ENCODE measurements at regions not wholly inside any gene's neighbourhood (a gene's known extent, or its start where the extent isn't known, plus 50 kb on each side); places are given as distances from the start of the nearest gene placed in this dataset.
"Not testable (repeated sequence)": the region's sequence is repeated elsewhere in the genome, so short reads cannot be mapped to it uniquely, and the experiment has no call there.

DNA sequence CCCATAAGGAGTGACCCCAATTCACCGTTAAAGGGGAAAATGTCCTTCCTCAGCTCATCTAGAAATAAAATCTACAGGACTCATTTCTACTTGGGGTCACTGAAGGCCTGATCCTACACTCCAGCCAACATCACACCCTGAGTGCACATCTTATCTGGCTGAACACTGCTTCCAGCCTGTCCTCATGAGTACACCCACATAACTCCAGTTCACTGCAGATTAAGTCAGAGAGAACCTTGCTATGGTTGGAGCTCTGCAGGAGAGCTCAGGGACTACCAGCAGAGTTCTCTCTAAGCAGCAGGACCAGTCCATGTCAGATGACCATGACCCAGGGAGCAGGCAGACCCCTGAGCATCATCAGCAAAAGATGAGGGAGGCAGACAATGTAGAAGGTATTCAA lies 126.9 kb upstream of the MAP3K1 start:
- no peak for DNase-seq (ENCODE audit: low read depth in 2 of 2, low spot score in 1 of 2)

DNA sequence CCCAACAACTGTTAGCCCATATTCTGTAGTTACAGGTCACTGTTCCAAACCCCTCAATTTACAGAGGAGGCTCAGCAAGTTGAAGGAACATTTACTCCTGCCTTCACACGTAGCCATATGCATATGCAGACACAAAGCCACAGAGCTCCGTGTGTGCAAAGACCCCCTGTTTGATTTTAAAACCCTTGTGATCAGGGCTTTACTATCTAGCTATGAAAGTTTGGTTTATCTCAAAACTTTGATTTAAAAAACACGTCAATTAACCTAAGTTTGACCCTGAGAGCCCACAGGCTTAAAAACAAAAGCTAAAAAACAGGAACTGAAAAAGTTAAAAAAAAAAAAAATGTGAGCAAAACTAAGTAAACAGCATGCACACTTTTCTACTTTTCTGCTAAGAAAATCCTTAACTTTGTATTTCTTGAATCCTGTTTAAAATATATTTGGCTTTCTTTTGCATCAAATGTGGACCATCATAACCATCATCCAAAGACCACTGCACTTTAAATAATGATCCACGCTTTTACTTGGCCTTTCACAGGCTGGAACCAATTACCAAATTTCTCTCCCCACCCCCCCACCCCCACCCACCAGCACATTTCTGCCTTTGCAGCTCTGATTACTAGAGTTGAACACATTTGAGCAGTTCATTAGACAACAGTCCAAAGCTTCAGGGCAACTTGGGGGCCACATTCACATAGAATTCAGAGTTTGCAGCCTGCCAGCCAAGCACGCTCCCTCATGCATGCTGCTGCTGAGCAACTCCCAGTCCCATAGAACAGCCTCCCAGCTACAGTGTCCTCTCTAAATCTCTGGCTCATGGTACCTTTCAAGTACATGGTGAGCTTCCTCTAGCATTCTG lies 128.8 kb upstream of the MAP3K1 start:
- no peak for DNase-seq (ENCODE audit: low read depth in 2 of 2, low spot score in 1 of 2)

DNA sequence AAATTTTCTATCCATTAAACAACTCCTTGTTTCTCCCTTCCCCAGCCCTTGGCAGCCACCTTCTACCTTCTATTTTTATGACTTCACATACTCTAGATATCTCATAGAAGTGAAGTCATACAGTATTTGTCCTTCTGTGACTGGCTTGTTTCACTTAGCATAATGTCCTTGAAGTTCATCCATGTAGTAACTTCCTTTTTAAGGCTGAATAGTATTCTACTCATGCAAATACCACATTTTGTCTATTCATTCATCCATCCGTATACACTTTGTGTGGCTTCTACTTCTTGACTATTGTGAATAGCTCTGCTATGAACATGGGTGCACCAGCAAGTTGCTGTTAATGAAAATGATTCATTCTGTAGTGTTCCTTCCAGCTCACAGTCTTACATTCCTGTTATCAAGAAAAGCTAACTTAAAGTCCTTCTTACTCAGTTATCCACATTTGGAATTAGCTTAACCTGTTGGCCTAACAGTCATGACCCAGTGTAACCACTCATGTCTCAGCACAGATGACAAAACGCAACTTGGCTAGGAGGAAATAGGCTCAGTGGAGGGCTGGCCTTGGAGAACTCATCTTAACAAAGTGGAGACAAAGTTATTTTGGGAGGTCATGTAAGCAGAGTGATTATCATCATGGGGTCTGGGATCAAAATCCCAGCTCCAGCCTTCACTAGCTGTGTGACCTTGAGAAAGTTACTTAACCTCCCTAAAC lies 129.7 kb upstream of the MAP3K1 start:
- DNase-seq (ENCODE audit: low read depth in 2 of 2, low spot score in 1 of 2), result no peak

DNA sequence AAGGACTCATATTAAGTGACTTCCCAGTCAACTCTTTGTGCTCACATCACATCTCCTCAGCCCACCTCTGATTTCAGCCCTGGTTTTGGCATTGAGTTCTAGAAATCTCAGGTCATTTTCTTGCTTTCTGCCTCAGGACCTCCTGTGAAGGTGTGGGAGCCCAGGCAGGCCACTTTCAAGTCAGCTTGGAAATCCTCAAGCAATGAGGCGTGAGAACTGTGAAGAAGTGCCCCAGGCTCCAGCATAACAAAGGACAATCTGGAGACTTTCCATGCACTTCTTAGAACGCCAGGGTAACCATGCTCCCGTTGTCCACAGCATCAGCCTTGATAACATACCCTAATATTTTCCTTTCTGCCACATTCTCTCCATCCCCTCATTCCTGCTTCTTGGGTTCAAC lies 131.2 kb upstream of the MAP3K1 start:
- no peak for DNase-seq (ENCODE audit: low read depth in 2 of 2, low spot score in 1 of 2)

DNA sequence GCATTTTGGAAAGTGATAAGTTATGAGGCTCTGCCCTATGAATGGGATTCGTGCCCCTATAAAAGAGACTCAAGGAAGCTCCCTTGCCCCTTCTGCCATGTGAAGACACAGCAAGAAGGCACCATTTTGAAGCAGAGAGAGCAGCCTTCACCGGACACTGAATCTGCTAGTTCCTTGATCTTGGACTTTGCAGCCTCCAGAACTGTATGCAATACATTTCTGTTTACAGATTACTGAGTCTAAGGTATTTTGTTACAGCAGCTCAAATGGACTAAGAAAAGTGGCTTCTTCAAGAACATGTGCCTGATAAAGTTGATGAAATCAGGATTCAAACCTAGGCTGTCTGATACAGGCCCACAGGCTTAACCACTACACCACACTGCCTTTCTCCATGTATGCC lies 131.6 kb upstream of the MAP3K1 start:
- DNase-seq (ENCODE audit: low read depth in 2 of 2, low spot score in 1 of 2), result no peak

DNA sequence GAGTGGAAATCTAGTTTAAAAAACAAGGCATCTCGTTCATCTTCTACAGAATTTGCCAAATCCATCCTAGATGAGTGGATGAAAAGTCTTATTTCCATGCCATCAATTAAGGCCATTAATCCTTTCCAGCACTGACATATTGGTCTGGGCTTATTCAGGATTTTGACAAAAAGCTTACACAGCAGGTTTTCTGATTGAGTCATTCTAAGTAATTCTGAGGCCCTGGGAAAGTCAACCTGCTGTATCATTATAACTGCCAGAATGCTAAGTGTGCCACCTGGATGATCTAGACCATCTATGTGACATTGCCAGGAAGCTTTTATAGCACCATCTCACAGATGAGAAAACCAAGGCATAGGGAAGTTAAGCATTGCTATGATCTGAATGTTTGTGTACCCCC lies 132.1 kb upstream of the MAP3K1 start:
- DNase-seq (ENCODE audit: low read depth in 2 of 2, low spot score in 1 of 2), result no peak

DNA sequence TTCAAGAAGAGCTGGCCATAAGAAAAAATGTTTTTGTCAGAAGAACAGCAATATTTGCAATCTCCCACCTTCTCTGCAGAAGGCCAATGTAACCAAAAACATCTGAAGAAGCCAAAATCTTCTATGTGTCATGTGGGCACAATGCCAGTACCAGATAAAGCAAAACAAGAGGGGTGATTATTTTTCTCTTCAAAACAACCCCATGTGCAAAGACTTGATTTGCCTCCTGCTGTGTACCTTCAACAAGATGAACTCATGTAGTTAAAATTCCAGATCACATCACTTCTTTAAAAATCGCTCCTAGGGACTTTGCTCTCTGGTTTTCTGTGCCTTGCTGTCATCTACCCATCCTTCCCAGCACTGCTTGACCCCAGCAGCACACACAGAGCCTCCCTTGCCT lies 134.0 kb upstream of the MAP3K1 start:
- no peak for DNase-seq (ENCODE audit: low read depth in 2 of 2, low spot score in 1 of 2)

DNA sequence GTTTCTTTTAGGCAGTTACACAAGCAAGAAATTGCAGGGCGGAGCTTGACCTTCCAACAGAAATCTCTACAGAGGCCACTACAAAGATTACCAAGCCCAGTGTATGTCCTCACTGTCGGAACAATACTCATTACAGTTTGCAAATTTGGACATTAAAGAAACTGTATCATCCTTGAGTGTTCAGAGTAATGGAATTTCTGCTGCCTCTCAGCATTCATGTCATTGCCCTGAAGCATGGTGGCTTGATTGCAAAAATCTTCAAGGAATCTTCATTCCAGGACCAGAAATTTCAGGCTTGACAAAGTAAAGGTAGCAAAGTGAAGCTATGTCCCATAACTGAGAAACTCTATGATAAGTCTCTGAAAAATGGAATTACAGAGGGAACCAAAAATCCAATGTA lies 134.6 kb upstream of the MAP3K1 start:
- no peak for DNase-seq (ENCODE audit: low read depth in 2 of 2, low spot score in 1 of 2)

DNA sequence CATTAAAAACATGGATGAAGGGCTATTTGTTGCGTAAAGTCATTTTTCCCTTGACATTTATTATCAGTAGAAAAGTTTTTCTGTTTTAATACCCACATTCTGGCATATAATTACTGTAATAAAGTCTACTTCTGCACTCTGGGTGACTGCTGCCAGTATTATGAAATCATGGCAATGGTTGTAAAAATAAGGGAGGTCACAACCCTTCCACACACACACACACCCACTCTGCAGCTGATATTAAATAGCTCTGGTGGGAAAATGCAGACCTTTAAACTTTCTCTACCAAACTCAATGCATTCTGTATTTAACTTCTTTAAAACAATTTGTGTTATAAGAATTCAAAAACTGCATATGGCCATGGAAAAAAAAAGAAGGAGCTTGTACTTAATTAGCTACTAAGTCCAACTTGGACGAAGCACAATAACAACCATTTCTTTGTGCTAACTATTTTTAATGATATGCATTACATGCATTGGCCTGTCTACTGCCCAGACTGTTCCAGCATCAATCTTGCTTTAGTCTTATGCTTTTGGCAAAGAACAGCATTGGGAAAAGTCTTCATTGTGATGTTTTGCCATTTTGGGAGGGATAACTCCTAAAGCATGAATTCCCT lies 137.6 kb upstream of the MAP3K1 start:
- DNase-seq (ENCODE audit: low read depth in 2 of 2, low spot score in 1 of 2), result no peak

DNA sequence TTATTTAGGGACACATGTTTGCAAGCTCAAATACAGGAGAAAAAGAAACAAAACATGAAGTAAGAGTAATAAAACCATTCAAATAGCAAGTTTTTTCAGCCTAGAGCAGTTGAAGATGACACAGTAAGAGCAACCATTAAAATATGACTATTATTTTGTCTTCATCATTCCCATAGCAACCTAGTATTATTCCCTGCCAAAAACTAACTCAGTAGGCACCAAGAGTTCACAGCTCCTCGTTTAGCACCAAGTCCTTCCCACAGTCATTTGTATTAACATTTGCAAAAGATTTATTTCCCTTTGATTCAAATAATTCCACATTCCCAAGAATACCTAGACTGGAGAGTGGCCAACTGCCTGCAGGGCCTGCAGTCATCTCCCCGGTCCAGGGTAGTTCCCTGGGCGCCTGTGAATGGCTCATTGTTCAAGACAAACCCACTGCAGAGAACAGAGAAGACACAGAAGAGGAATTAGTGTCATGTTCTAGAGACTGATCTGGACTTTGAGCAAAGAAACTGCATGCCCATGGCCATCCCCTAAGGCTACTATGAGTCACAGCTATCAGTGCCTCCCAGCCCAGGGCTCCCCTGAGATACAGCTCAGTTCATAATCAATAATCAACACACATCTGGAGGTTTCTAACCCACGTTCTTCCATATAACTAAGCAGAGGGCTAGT lies 139.1 kb upstream of the MAP3K1 start:
- DNase-seq (ENCODE audit: low read depth in 2 of 2, low spot score in 1 of 2), result no peak

DNA sequence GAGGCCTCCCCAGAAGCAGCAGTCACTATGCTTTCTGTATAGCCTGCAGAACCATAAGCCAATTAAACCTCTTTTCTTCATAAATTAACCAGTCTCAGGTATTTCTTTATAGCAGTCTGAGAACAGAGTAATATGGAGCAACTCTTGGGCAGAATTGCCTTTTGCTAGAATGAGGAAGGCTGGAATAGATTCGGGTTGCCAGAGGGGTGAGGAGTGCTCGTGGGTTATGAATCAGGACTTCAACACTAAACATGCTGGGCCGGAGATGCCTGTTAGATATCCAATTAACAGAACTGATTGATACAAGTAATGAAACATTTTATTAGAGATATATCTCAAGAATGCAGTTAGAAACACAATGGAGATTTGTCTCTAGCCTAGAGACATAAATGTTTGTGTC lies 140.9 kb upstream of the MAP3K1 start:
- DNase-seq (ENCODE audit: low read depth in 2 of 2, low spot score in 1 of 2), result no peak

DNA sequence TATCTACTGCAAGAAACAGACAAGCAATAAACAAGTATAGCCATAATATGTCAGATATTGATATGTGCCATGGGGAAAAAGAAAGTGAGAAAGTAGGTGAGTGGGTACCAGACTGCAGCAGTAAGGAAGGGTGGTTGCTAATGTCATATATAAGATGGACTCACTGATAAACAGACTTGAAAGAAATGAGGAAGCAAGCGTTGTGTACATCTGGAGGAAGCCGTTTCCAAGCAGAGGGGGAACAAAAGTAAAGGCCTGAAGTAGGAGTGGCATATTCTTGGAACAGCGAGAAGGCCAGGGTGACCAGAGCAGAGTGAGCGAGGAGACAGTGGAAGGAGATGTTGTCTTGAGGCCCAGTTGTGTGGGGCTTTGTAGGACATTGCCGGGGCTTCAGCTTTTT lies 142.2 kb upstream of the MAP3K1 start:
- DNase-seq (ENCODE audit: low read depth in 2 of 2, low spot score in 1 of 2), result no peak

DNA sequence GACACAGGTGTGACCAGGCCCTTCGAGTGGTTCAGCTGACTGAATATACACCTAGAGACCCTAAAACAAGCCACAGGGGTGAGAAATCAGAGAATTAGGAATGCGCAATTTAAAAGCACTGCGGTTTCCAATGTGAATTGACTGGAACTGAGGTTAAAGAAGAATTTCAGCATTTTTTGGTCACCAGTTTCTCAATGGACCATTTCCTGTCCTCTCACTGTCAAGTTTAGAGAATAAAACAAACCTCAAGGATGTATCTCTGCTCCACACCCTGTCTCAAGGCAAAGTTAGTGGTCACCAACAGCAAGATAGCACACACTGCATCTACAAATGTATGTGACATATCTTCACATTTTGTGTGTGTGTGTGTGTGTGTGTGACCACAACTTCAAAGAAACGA lies 143.8 kb upstream of the MAP3K1 start:
- no peak for DNase-seq (ENCODE audit: low read depth in 2 of 2, low spot score in 1 of 2)

DNA sequence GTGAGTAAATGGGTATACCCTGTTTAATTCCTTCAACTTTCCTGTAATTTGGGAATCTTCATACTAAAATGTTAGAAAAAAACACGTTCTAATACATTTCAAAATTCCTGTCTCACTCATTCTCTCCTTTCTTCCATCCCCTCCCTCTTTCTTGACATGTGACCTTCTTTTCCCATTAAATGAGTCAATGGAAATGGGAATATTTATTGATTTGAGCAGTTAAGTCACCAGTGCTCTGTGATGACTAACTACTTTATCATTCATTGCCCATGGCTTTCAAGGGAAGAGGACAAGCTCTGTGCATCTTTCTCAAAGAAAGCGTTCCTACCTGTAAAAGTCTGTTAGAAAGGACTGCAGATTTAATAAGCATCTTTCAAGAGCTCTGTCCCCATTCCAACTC lies 144.4 kb upstream of the MAP3K1 start:
- no peak for DNase-seq (ENCODE audit: low read depth in 2 of 2, low spot score in 1 of 2)

DNA sequence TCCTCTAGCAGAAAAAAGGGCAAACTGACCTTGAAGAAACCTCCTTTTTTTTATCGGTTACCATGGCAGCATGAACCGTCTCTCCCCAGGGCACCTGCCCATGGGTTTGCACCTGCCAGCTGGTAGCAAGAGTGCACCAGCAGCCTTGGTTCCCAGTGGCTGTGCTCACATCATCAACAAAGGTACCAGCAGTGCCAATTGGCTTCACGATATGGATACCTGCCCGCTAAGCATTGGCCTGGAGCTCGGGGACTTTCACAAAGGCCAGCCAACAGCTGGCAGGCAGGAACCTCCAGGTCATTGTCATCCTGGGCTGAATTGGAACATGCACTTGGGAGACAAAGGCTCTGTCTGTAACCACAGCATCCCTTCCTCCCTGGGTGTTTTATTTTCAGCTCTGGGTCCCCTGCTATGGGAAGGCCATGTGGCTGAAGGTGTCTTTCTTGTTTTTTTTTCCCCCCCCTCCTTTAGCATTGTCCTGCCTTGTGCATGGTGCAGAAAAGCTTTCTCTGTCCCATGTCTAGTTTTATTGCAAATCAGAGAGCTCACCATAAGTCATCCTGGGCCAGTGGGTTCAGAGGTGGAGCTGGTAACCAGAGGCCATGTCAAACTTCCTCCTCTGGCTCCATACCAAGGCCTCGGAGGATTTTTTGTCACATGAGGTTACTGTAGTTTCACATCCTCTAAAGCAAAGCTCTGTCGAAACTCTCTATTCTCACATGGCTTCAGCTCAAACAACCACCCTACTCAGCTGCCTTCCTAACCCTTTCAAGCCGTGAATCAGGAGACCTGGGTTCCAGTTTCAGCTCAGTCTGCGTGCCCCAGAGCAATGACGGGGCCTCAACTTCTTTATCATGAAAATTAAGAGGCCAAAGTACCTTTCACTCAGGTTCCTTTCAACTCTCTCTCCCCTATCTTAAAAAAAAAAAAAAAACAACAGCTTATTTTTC lies 145.5 kb upstream of the MAP3K1 start:
- no peak for DNase-seq (ENCODE audit: low read depth in 2 of 2, low spot score in 1 of 2)

DNA sequence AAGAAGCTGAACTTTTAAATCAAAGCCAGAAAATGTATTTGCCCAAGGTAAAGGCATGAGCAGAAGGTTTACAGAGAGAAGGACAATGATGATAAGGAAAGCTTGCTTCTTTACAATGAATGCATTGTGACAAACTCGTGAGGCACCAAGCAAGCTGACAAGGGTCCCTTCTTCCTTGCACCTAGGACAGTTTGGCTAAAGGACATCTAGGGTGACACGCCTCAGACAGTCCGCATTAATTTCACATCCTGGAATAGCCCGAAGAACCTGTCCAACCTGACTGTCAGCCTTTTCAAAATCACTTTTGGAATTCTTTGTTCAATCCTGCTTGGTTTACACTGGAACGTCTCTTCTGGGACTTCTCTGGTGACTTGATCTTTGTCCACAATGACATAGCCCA lies 146.4 kb upstream of the MAP3K1 start:
- DNase-seq (ENCODE audit: low read depth in 2 of 2, low spot score in 1 of 2), result no peak

DNA sequence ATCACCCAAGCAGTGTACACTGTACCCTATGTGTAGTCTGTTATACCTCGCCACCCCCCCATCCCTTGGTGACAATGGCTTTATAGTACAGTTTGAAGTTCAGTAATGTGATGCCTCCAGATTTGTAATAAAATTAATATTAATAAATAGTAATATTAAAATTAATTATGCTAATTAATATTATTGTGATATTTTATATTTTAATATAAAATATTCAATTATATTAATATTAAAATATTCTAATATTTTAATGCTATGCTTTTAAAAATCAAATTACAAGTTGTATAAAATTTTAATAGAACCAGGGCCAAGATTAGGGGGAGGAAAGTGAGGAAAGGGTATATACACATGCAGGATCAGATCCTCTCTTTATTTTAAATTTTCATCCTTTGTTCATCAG lies 147.7 kb upstream of the MAP3K1 start:
- no peak for DNase-seq (ENCODE audit: low read depth in 2 of 2, low spot score in 1 of 2)

DNA sequence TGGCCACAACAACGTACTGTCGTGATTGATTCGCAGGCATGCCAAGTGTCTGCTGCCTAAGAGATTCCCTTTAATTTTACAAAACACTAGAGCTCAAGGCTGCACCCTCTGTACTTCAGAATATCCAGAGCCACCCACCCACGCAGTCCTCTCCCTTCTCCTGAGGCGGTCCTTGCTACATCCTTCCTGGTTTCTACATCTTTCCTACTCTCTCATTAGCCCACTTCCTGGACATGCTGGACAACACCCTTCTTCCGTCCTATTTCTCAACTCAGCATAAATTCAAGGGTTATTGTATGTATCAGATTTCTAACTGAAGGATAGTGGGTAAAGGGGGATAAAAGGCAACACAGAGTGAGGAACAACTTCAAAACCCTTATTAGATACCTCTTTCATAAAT lies 148.4 kb upstream of the MAP3K1 start:
- DNase-seq (ENCODE audit: low read depth in 2 of 2, low spot score in 1 of 2), result no peak

DNA sequence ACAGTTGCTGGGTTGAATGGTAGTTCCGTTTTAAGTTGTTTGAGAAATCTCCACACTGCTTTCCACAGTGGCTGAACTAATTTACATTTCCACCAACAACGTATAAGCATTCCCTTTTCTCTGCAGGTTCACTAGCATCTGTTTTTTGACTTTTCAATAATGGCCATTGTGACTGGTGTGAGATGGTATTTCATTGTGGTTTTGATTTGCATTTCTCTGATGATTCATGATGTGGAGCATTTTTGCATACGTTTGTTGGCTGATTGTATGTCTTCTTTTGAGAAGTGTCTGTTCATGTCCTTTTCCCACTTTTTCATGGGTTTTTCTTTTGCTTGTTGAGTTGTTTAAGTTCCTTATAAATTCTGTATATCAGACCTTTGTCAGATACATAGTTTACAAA lies 150.2 kb upstream of the MAP3K1 start:
- not testable (repeated sequence) for DNase-seq (ENCODE audit: low read depth in 2 of 2, low spot score in 1 of 2)

DNA sequence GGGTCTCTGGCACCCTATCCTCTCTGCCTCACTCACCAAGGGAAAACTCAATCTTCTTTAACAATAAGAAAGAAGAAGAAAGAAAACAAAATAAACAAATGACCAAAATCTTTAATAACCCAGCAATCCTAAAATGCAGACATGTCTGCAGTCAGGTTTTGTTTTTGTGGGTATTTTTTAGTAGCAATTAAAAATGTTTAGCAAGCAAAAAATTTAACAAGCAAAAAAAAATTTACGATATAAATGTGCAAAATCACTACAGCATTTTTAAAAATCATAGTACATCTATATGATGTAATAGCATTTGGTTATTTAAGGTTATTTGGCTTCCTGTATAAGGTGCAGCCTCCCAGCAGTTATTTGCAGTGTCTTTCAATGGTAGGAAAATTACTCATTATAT lies 151.3 kb upstream of the MAP3K1 start:
- no peak for DNase-seq (ENCODE audit: low read depth in 2 of 2, low spot score in 1 of 2)

DNA sequence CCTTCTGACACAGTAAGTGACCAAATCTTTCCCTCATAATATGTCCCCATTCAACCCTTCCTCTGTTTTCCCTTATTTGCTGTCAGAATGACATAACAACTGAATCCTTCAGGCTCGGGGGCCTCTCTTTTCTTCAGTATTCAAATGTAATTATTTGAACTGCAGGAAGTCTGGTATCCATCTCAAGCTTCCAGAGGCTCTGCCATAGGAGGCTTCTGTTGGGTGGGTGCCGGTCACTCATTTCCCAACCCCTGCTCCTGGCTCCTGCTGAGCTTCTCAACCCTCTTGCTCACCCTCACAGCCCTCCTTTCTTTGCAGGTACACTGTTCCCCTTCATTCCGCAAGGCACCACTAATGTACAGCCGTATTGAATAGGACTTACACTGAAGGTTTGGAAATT lies 151.8 kb upstream of the MAP3K1 start:
- DNase-seq (ENCODE audit: low read depth in 2 of 2, low spot score in 1 of 2), result no peak

Measured in stimulated activated CD8-positive, alpha-beta memory T cell treated with anti-CD3 and anti-CD28 coated beads, Interleukin-4, amount 100 ng/mL, for 1 hour (primary cell).